ENCODE measurements at regions not wholly inside any gene's neighbourhood (a gene's known extent, or its start where the extent isn't known, plus 50 kb on each side); places are given as distances from the start of the nearest gene placed in this dataset.
"Not testable (repeated sequence)": the region's sequence is repeated elsewhere in the genome, so short reads cannot be mapped to it uniquely, and the experiment has no call there.

GRCh38 chr1:164021813-164022212 is 537.2 kb upstream of the PBX1 start:
- no peak for DNase-seq

- no peak for DNase-seq
Observed at GRCh38 chr1:164033782-164034181, 525.2 kb upstream of the PBX1 start.

- no peak for DNase-seq
Observed at GRCh38 chr1:164040754-164041153, 518.2 kb upstream of the PBX1 start.

DNA sequence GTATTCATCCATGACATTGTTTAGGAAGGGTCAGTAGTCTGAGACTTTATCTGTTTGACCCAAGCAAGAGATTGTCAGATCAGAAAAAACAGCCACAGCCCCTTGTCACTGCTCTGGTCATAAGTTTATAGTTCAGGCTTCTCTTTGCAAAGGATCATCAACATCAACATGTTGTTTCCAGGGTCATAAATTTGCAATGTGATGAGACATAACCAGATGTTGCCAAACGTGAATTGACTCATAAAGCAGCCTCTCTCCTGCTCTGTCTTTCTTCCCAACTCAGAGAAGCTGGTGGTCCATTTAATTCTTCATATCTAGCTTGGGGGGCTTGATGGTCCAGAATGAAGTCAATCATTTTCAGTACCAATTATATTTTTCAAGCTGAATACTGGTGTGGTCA is 507.2 kb upstream of the PBX1 start:
- no peak for DNase-seq

GRCh38 chr1:164054331-164054730 is 504.7 kb upstream of the PBX1 start:
- no peak for DNase-seq

DNA sequence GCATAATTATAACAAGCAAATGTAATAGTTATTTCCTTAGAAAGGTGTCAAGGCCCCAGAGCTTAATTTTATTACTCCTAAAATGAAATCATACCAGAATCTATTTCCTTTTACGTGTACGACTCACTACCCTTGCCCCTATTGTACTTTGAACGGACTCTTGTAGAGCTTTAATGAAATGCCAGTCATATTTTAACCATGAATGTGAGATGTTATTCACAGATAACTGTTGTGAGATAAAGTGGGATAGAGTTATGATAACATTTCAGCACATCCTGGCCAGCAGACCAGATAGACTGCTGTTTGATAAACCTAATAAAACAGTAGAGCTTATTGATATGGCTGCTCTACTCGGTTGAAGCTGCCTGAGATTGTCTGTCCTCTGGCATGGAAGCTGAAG is 500.8 kb upstream of the PBX1 start:
- no peak for DNase-seq

GRCh38 chr1:164061528-164061927 is 497.5 kb upstream of the PBX1 start:
- no peak for DNase-seq

- DNase-seq, result no peak
Observed at GRCh38 chr1:164064501-164064900, 494.5 kb upstream of the PBX1 start.

GRCh38 chr1:164071288-164071687 is 487.7 kb upstream of the PBX1 start:
- DNase-seq, result no peak

DNA sequence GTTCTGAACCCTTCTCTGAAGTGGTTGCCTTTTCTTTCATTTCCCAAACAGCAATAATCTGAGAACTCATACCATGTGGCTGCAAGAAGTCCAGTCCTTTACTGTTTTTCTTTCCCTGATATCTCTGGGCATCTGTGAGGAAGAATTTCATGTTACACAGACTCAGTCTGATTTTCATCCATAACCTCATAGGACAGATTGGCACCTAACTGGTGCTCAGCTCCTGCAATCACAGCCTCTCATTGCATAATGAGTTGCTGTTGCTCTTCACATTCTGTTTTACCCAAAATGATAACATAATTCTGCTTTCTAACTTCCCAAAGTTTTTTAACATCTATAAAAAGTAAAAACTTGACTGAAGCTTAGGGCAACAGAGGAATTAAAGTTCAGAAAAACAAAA is 472.2 kb upstream of the PBX1 start:
- DNase-seq, result no peak

- DNase-seq, result no peak
Observed at GRCh38 chr1:164087906-164088453, 471.0 kb upstream of the PBX1 start.

DNA sequence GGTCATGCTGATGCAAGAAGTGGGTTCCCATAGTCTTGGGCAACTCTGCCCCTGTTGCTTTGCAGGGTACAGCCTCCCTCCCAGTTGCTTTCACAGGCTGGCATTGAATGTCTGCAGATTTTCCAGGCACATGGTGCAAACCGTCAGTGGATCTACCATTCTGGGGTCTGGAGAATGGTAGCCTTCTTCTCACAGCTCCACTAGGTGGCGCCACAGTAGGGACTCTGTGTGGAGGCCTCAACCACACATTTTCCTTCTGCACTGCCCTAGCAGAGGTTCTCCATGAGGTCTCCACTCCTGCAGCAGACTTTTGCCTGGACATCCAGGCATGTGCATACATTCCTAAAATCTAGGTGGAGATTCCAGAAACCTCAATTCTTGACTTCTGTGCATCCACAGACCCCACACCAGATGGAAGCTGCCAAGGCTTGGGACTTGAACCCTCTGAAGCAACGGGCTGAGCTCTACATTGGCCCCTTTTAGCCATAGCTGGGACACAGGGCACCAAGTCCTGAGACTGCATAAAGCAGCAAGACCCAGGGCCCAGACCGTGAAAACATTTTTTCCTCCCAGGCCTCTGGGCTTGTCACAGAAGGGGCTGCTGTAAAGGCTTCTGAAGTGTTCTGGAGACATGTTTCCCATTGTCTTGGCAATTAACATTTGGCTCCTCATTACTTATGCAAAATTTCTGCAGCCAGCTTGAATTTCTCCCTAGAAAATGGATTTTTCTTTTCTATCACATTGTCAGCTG is 466.2 kb upstream of the PBX1 start:
- DNase-seq, result no peak

DNA sequence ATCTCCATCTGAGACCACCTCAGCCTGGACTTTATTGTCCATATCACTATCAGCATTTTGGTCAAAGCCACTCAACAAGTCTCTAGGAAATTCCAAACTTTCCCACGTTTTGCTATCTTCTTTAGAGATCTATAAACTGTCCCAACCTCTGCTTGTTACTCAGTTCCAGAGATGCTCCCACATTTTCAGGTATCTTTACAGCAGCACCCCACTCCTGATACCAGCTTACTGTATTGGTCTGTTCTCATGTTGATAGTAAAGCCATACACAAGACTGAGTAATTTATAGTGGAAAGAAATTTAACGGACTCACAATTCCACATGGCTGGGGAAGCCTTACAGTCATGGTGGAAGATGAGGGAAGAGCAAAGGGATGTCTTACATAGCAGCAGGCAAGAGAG is 465.4 kb upstream of the PBX1 start:
- no peak for DNase-seq

DNA sequence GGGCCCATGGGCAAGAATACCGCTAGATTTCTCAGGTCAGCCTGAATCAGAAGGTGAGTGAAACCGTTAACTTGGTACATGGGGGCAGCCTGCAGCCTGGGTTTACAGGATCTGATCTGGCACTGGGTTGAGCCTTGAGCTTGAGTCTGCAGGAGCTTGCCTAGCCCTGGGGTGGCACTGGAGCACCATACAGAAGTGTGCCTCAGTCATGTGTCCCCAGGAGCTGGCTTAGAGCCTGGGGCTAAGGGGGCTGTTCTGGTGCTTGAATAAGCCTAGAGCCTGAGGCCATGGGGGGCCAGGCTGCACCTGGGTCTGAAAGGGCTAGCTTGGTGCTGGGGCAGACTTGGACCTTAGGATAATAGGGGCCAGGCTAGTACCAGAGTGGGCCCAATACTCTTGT is 457.2 kb upstream of the PBX1 start:
- DNase-seq, result no peak

GRCh38 chr1:164131949-164132348 is 427.0 kb upstream of the PBX1 start:
- DNase-seq, result no peak

DNA sequence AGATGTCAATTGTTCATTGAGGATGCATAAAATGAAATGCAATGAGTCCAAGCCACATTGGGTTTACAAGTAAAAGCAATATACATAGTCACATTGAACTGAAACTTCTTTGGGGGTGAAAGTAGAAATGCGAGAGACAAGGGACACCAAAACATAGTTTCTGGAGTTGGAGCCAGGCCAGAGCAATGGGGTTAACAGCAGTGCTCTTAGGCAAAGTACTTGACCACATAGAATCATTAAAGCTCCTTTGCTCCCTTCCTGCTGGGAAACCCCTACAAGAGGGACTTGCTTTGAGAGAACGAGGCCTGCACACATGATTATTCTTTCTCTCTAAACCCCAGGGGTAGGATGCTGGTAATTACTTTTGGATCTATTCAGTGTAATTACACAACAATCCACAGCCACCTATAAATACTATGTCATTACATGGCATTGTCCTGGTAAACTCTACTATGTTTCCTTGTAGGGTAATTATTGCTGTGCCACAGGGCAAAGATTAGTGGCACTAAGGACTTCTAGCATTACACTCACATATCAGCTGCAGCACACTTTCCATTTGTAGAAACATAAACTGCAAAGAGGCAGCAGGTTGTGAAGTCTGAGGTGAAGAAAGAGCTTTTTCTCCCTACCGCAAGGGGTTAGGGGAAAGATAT is 421.6 kb upstream of the PBX1 start:
- no peak for DNase-seq

- no peak for DNase-seq
Observed at GRCh38 chr1:164141797-164142196, 417.2 kb upstream of the PBX1 start.

GRCh38 chr1:164154622-164155021 is 404.4 kb upstream of the PBX1 start:
- no peak for DNase-seq

DNA sequence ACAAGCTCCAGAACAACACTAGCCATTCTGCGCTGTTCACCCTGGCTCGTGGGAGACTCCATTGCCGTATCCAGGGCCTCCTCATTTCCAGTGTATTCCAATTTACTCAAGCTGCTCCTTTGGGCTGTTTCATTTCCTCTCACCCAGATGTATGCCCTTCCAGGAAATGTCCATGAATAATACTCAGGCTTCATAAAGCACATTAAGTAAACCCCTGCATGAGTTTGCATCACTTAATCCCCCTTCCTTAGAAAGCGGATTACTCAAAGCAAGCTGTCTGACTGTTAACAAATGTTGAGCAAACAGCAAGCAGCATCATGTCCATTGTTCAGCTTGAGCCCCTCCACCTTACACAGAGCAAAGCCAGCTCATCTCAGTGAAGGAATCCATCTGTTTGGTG is 403.6 kb upstream of the PBX1 start:
- DNase-seq, result no peak

DNA sequence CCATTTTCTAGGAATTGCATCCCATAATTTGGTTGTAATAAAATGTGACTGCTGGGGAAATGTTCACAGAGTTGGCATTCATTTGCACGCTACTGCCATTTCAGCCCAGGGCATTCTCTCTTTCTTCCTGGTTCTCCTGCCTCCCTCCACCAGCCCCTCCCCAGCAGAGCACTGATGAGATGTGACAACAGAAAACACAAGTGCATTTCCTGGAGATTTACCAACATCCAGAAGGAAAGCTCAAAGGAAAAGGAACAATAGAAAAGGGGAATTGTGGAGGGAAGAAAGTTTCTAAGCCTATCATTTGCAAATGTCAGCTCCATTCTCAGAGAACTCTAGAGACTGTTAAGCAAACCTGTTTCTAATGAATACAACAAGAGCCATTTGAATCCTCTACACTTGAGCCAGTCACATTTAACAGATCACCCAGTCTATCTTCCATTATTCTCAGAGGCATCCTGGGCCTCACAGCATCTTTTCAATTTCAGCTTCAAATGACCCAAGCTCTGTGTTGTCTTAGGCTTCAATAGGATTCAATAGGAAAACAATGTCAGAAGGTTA is 395.6 kb upstream of the PBX1 start:
- no peak for DNase-seq

DNA sequence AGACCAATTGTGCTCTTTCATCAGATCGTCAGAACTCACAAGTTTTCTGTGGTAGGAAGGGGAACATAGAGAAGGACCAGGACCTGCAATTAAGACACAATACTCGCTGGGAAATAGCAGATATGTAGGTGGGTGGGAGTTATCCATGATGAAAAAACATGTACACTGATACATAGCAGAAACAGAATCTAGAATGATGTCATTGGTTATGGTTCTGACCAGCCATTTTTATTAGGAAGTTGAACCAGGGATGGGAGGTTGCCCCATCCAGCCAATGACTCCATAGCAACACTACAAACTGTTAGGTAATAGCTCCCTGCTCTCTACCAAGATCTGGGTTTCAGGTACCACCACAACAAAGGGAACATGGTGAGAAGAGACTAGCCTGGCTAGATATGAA is 393.5 kb upstream of the PBX1 start:
- DNase-seq, result no peak

DNA sequence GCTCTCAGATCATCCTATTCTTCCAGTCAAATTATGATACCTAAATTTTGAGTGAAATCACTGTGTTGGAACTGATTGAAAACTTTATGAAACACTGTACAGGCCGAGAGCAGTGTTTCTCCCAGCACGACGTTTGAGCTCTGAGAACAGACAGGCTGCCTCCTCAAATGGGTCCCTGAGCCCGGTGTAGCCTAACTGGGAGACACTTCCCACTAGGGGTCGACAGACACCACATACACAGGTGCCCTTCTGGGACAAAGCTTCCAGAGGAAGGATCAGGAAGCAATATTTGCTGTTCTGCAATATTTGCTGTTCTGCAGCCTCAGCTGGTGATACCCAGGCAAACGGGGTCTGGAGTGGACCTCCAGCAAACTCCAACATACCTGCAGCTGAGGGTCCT is 392.5 kb upstream of the PBX1 start:
- DNase-seq, result not testable (repeated sequence)

DNA sequence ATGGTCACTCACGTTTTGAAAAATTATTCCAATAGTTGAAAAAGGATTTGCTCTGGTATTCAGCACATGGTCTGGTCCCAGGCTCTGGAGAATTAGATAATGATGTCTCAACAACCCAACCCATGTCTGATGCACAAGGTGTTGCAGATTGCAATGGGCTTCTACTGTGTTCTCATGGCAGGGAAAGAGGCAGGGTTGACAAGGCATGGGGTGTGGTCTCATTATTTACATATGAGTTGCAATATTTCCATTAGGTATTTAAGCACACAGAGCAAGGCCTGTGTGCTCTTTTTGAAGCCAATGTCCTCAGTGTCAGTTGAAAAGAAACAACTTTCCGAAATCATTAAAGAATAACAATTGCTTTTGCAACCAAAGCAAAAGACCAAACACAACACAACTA is 381.9 kb upstream of the PBX1 start:
- DNase-seq, result no peak

GRCh38 chr1:164180824-164181223 is 378.2 kb upstream of the PBX1 start:
- no peak for DNase-seq

All from NCI-H1694 (cell line).